Bronchial epithelial cell (primary cell): ENCODE measurements at regions not wholly inside any gene's neighbourhood (a gene's known extent, or its start where the extent isn't known, plus 50 kb on each side); places are given as distances from the start of the nearest gene placed in this dataset.
"Not testable (repeated sequence)": the region's sequence is repeated elsewhere in the genome, so short reads cannot be mapped to it uniquely, and the experiment has no call there.

Source experiments
- DNase-seq: peaks from one replicate; pipeline ENCODE4 v3.0.0-alpha.2; 2010; ENCODE audit warnings: low read depth
- FAIRE-seq: peaks from 2 replicates; lab custom pipeline; 2011; peaks lifted over from hg19 to GRCh38; lab: Jason Lieb, UNC
- H3K27me3 ChIP-seq: 2 replicates; pipeline ENCODE4 v1.5.1; 2011; ENCODE audit warnings: low read length; ENCODE audit not compliant: control insufficient read depth, insufficient read depth
- H3K36me3 ChIP-seq: 2 replicates; pipeline ENCODE4 v1.5.1; 2011; ENCODE audit warnings: low read length; ENCODE audit not compliant: control insufficient read depth, insufficient read depth
- H3K4me3 ChIP-seq: 2 replicates; pipeline ENCODE4 v1.5.1; 2011; ENCODE audit warnings: mild to moderate bottlenecking, low read depth, low read length, control low read depth
- TF ChIP-seq, protein P1 (sequence below): IDR thresholded peaks from 2 replicates; pipeline ENCODE4 v1.5.1; 2011; ENCODE audit warnings: mild to moderate bottlenecking, moderate library complexity, low read length, control low read depth, inconsistent platforms; ENCODE audit not compliant: insufficient read depth, severe bottlenecking

DNA sequence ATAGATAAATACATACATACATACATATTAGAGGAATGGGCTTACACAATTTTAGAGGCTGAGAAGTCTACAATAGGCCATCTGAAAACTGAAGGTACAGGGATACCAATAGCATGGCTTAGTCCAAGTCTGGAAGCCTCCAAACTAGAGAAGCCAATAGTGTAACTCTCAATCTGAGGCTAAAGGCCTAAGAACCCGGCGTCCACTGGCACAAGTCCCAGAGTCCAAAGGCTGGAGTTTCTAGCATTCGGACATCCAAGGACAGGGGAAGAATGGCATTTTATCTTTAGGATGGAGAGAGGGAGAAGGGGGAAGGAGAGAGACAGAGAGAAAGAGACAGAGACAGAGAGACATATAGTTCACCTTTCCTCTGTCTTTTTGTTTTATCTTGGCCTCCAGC lies 63.7 kb upstream of the SYT4 start:
- H3K27me3 ChIP-seq, result no peaks in the 10 kb centered on the region
- H3K36me3 ChIP-seq, result no peaks in the 10 kb centered on the region
- no peak for FAIRE-seq
- DNase-seq, result no peak
- H3K4me3 ChIP-seq, result no peak overlapping the region
- TF ChIP-seq, protein P1, sequence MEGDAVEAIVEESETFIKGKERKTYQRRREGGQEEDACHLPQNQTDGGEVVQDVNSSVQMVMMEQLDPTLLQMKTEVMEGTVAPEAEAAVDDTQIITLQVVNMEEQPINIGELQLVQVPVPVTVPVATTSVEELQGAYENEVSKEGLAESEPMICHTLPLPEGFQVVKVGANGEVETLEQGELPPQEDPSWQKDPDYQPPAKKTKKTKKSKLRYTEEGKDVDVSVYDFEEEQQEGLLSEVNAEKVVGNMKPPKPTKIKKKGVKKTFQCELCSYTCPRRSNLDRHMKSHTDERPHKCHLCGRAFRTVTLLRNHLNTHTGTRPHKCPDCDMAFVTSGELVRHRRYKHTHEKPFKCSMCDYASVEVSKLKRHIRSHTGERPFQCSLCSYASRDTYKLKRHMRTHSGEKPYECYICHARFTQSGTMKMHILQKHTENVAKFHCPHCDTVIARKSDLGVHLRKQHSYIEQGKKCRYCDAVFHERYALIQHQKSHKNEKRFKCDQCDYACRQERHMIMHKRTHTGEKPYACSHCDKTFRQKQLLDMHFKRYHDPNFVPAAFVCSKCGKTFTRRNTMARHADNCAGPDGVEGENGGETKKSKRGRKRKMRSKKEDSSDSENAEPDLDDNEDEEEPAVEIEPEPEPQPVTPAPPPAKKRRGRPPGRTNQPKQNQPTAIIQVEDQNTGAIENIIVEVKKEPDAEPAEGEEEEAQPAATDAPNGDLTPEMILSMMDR, result no peak

GRCh38 chr18:43350176-43350575 lies 72.9 kb upstream of the SYT4 start:
- Histone ChIP-seq H3K36me3 (no peaks in the 10 kb centered on the region), H3K27me3 (no peaks in the 10 kb centered on the region), H3K4me3 (no peak overlapping the region)
- FAIRE-seq (no peak), DNase-seq (no peak)
- TF ChIP-seq, protein P1, result no peak

DNA sequence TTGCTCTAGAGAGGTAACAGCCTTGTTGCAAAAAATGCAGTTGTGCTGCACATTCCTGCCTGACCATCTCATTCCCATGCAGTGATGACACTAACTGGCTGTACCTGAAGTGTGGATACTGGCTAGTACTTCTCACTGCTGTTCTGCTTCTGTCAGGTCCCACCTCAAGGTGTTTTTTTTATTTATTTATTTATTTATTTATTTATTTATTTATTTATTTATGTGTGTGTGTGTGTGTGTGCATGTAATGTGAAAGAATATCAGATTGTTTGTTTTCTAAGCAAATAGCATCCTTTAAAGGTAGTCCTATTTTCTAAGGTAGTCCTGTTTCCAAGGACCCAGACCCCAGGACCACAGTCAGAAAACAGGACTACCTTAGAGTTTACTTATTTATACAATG lies 87.2 kb upstream of the SYT4 start:
- TF ChIP-seq, protein P1, result no peak
- H3K27me3 ChIP-seq, result no peaks in the 10 kb centered on the region
- H3K36me3 ChIP-seq, result no peaks in the 10 kb centered on the region
- no peak for DNase-seq
- FAIRE-seq, result no peak
- H3K4me3 ChIP-seq, result no peak overlapping the region

GRCh38 chr18:43367895-43368294 lies 90.6 kb upstream of the SYT4 start:
- DNase-seq (no peak), FAIRE-seq (no peak)
- no peaks in the 10 kb centered on the region for H3K27me3 ChIP-seq
- TF ChIP-seq, protein P1, result no peak
- no peaks in the 10 kb centered on the region for H3K36me3 ChIP-seq
- no peak overlapping the region for H3K4me3 ChIP-seq

DNA sequence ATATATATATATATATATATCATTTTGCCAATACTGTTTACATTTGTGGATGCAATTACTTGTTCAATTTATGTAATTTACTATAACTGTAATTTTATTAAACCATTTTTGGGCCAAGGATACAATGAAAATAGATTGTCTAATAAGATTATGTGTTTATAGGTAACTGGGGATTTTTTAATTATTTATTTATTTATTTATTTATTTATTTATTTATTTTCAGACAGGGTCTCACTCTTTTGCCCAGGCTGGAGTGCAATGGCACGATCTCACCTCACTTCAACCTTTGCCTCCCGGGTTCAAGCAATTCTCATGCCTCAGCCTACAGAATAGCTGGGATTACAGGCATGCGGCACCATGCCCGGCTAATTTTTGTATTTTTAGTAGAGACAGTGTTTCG lies 92.0 kb upstream of the SYT4 start:
- not testable (repeated sequence) for DNase-seq, FAIRE-seq, H3K4me3 ChIP-seq, H3K27me3 ChIP-seq, H3K36me3 ChIP-seq

- H3K36me3 ChIP-seq, result no peaks in the 10 kb centered on the region
- no peaks in the 10 kb centered on the region for H3K27me3 ChIP-seq
- TF ChIP-seq, protein P1, result no peak
- FAIRE-seq (no peak), DNase-seq (no peak)
- no peak overlapping the region for H3K4me3 ChIP-seq
These were observed 95.5 kb upstream of the SYT4 start for GRCh38 chr18:43372773-43373172.
